MM.1S (cell line): ENCODE measurements at regions not wholly inside any gene's neighbourhood (a gene's known extent, or its start where the extent isn't known, plus 50 kb on each side); places are given as distances from the start of the nearest gene placed in this dataset.

Experiments used
- DNase-seq: peaks from one replicate; pipeline ENCODE4 v3.0.0-alpha.2; 2015
- H2AFZ ChIP-seq: fragments of 300-600 bp; sonication (generic); 2 replicates; pipeline ENCODE4 v1.6.0; 2016; ENCODE audit warnings: antibody characterized with exemption, low read length
- H3F3A ChIP-seq: fragments of 300-600 bp; sonication (generic); 2 replicates; pipeline ENCODE4 v1.6.1; 2016; ENCODE audit warnings: mild to moderate bottlenecking, antibody characterized with exemption, low read length, moderate library complexity, mixed read lengths; ENCODE audit not compliant: insufficient read depth
- H3K27ac ChIP-seq: fragments of 300-600 bp; sonication (generic); 2 replicates; pipeline ENCODE4 v1.5.1; 2016; ENCODE audit warnings: mild to moderate bottlenecking, low read length
- H3K27me3 ChIP-seq: fragments of 300-600 bp; sonication (generic); replicated peaks from 2 replicates; pipeline ENCODE4 v1.6.0; 2016; ENCODE audit warnings: low read length; ENCODE audit not compliant: insufficient read depth
- H3K36me3 ChIP-seq: fragments of 300-600 bp; sonication (generic); replicated peaks from 2 replicates; pipeline ENCODE4 v1.6.1; 2016; ENCODE audit warnings: mild to moderate bottlenecking, low read length, mixed read lengths; ENCODE audit not compliant: insufficient read depth
- H3K4me1 ChIP-seq: fragments of 300-600 bp; sonication (generic); 2 replicates; pipeline ENCODE4 v1.6.1; 2016; ENCODE audit warnings: low read length, mixed read lengths
- H3K4me2 ChIP-seq: fragments of 300-600 bp; sonication (generic); 2 replicates; pipeline ENCODE4 v1.6.0; 2016; ENCODE audit warnings: low read depth, low read length
- H3K4me3 ChIP-seq: fragments of 300-600 bp; sonication (generic); 2 replicates; pipeline ENCODE4 v1.5.1; 2016; ENCODE audit warnings: low read length, mixed read lengths
- H3K79me2 ChIP-seq: fragments of 300-600 bp; sonication (generic); 2 replicates; pipeline ENCODE4 v1.6.1; 2016; ENCODE audit warnings: mixed run types, low read length, mixed read lengths
- H3K9ac ChIP-seq: fragments of 300-600 bp; sonication (generic); 2 replicates; pipeline ENCODE4 v1.6.1; 2016; ENCODE audit warnings: low read length, mixed read lengths
- H3K9me2 ChIP-seq: fragments of 300-600 bp; sonication (generic); replicated peaks from 2 replicates; pipeline ENCODE4 v1.6.1; 2016; ENCODE audit warnings: mild to moderate bottlenecking, low read length, mixed read lengths; ENCODE audit not compliant: insufficient read depth
- H3K9me3 ChIP-seq: fragments of 300-600 bp; sonication (generic); replicated peaks from 2 replicates; pipeline ENCODE4 v1.6.1; 2016; ENCODE audit warnings: mild to moderate bottlenecking, low read length, mixed read lengths; ENCODE audit not compliant: insufficient read depth
- H4K20me1 ChIP-seq: fragments of 300-600 bp; sonication (generic); 2 replicates; pipeline ENCODE4 v1.6.1; 2016; ENCODE audit warnings: mild to moderate bottlenecking, low read length, moderate library complexity, mixed read lengths; ENCODE audit not compliant: insufficient read depth
- CTCF ChIP-seq: fragments of 300-600 bp; sonication (generic); IDR thresholded peaks from 2 replicates; pipeline ENCODE4 v1.5.1; 2016; ENCODE audit warnings: antibody characterized with exemption, low read length, mixed read lengths
- EZH2 ChIP-seq: fragments of 300-600 bp; sonication (generic); optimal IDR thresholded peaks from 2 replicates; pipeline ENCODE3; 2017; ENCODE audit warnings: low read depth, mild to moderate bottlenecking, antibody characterized with exemption, low read length, mixed read lengths
- EZH2phosphoT487 ChIP-seq: fragments of 300-600 bp; sonication (generic); IDR thresholded peaks from 2 replicates; pipeline ENCODE4 v1.6.1; 2018; ENCODE audit warnings: antibody characterized with exemption, low read length

- Histone ChIP-seq H3K9ac (no peak overlapping the region), H3K9me2 (no peaks in the 10 kb centered on the region), H3K79me2 (no peaks in the 10 kb centered on the region), H3K9me3 (no peaks in the 10 kb centered on the region), H3K36me3 (no peaks in the 10 kb centered on the region), H3K4me2 (no peak overlapping the region), H3K4me3 (no peak overlapping the region), H3K27me3 (no peaks in the 10 kb centered on the region), H3F3A (no peaks in the 10 kb centered on the region), H4K20me1 (no peaks in the 10 kb centered on the region), H2AFZ (no peak overlapping the region), H3K27ac (no peak overlapping the region), H3K4me1 (no peaks in the 10 kb centered on the region)
- no peak for DNase-seq
- no peak for TF ChIP-seq EZH2
- no peak for TF ChIP-seq CTCF
- no peak for TF ChIP-seq EZH2phosphoT487
These were observed 231.3 kb upstream of the CELF2 start for GRCh38 chr10:10786109-10787090.

- Histone ChIP-seq H3F3A (no peaks in the 10 kb centered on the region), H3K4me2 (no peak overlapping the region), H3K27me3 (no peaks in the 10 kb centered on the region), H3K4me3 (no peak overlapping the region), H3K9me2 (no peaks in the 10 kb centered on the region), H3K9me3 (no peaks in the 10 kb centered on the region), H4K20me1 (no peaks in the 10 kb centered on the region), H3K36me3 (no peaks in the 10 kb centered on the region), H3K9ac (no peak overlapping the region), H3K79me2 (no peaks in the 10 kb centered on the region), H3K27ac (no peak overlapping the region), H3K4me1 (no peaks in the 10 kb centered on the region), H2AFZ (no peak overlapping the region)
- DNase-seq = no peak
- TF ChIP-seq EZH2 (no peak), EZH2phosphoT487 (no peak), CTCF (no peak)
These were observed 230.1 kb upstream of the CELF2 start for GRCh38 chr10:10787586-10787985.

DNA sequence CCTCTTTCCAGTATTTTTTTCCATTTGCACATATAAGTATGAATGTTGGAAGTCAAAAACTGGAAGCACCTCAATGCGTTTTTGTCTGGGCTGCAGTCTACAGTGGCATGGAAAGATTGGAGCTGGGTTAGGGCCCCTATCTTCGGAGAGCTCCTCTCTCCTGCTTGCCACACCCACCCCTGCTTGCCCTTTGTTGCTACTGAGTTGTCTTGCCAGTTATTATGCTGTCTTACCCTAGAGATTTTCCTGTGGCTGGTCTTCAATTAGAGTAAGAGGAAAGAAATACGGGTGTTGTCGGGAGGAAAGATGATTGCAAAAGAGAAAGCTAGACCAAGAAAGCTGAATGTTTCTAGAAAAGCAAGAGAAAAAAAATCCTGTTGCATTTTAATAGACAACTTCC is 228.9 kb upstream of the CELF2 start:
- H3K79me2 ChIP-seq = no peaks in the 10 kb centered on the region
- no peaks in the 10 kb centered on the region for H3K9me2 ChIP-seq
- no peak for TF ChIP-seq EZH2
- TF ChIP-seq EZH2phosphoT487 = no peak
- TF ChIP-seq CTCF = no peak
- H3F3A ChIP-seq = no peaks in the 10 kb centered on the region
- H3K27me3 ChIP-seq = no peaks in the 10 kb centered on the region
- no peak overlapping the region for H3K9ac ChIP-seq
- H3K4me3 ChIP-seq = no peak overlapping the region
- H3K27ac ChIP-seq = no peak overlapping the region
- DNase-seq = no peak
- no peak overlapping the region for H2AFZ ChIP-seq
- H3K4me2 ChIP-seq = no peak overlapping the region
- no peaks in the 10 kb centered on the region for H3K4me1 ChIP-seq
- H4K20me1 ChIP-seq = no peaks in the 10 kb centered on the region
- no peaks in the 10 kb centered on the region for H3K9me3 ChIP-seq
- no peaks in the 10 kb centered on the region for H3K36me3 ChIP-seq
